Gastroesophageal sphincter (tissue), 3 donors: ENCODE measurements at regions not wholly inside any gene's neighbourhood (a gene's known extent, or its start where the extent isn't known, plus 50 kb on each side); places are given as distances from the start of the nearest gene placed in this dataset.

ENCODE experiments used
- EP300 ChIP-seq: sonication (generic); formaldehyde crosslinking; IDR thresholded peaks from one replicate; pipeline ENCODE4 v1.6.1; 2017; ENCODE audit warnings: antibody characterized with exemption, mild to moderate bottlenecking
- POLR2A ChIP-seq, 2 donors: fragments of 450-650 bp; IDR thresholded peaks; one replicate each; pipeline ENCODE4 v1.6.1; 2017; ENCODE audit warnings: antibody characterized with exemption in 2 of 2, mild to moderate bottlenecking in 2 of 2, moderate library complexity in 1 of 2
- POLR2AphosphoS5 ChIP-seq: sonication (generic); formaldehyde crosslinking; IDR thresholded peaks from one replicate; pipeline ENCODE4 v1.6.1; 2017; ENCODE audit warnings: antibody characterized with exemption
- TF ChIP-seq, protein P1 (sequence below), 4 experiments: fragments of 200-600 bp in 2 of 4; fragments of 450-650 bp in 2 of 4; sonication (generic) in 1 of 4; IDR thresholded peaks; one replicate each; pipeline ENCODE4 v1.5.1; 2017 to 2019; ENCODE audit warnings: antibody characterized with exemption in 4 of 4, mild to moderate bottlenecking in 2 of 4, moderate library complexity in 2 of 4

GRCh38 chr12:92338102-92338501, 192.5 kb upstream of the BTG1 start:
- TF ChIP-seq, protein P1, sequence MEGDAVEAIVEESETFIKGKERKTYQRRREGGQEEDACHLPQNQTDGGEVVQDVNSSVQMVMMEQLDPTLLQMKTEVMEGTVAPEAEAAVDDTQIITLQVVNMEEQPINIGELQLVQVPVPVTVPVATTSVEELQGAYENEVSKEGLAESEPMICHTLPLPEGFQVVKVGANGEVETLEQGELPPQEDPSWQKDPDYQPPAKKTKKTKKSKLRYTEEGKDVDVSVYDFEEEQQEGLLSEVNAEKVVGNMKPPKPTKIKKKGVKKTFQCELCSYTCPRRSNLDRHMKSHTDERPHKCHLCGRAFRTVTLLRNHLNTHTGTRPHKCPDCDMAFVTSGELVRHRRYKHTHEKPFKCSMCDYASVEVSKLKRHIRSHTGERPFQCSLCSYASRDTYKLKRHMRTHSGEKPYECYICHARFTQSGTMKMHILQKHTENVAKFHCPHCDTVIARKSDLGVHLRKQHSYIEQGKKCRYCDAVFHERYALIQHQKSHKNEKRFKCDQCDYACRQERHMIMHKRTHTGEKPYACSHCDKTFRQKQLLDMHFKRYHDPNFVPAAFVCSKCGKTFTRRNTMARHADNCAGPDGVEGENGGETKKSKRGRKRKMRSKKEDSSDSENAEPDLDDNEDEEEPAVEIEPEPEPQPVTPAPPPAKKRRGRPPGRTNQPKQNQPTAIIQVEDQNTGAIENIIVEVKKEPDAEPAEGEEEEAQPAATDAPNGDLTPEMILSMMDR (IDR thresholded peaks at IDR 0.05): no peak
- no peak for TF ChIP-seq EP300
- no peak for TF ChIP-seq POLR2A (IDR thresholded peaks at IDR 0.05)
- no peak for TF ChIP-seq POLR2AphosphoS5
